Colonic mucosa (tissue), 4 donors: ENCODE measurements at regions not wholly inside any gene's neighbourhood (a gene's known extent, or its start where the extent isn't known, plus 50 kb on each side); places are given as distances from the start of the nearest gene placed in this dataset.
A peak's percentile ranks its signal among the peaks of the same experiment; 100 is the strongest.

Experiments used
- DNase-seq: peaks from one replicate; pipeline ENCODE4 v3.0.0-alpha.2; 2020
- H3K27ac ChIP-seq: fragments of 200-600 bp; one replicate; pipeline ENCODE4 v1.8.0; 2021
- H3K27me3 ChIP-seq: fragments of 200-600 bp; one replicate; pipeline ENCODE4 v1.8.0; 2021
- H3K36me3 ChIP-seq: fragments of 200-600 bp; one replicate; pipeline ENCODE4 v1.8.0; 2021
- H3K4me1 ChIP-seq: fragments of 200-600 bp; one replicate; pipeline ENCODE4 v1.8.0; 2021; ENCODE audit warnings: mild to moderate bottlenecking
- H3K4me3 ChIP-seq: fragments of 200-600 bp; one replicate; pipeline ENCODE4 v1.8.0; 2021
- H3K9ac ChIP-seq, 2 donors: one replicate each; pipeline ENCODE4 v1.7.0; 2013; ENCODE audit warnings: control low read depth in 2 of 2, low read depth in 2 of 2, low read length in 2 of 2
- H3K9me3 ChIP-seq: fragments of 200-600 bp; one replicate; pipeline ENCODE4 v1.8.0; 2021
- CTCF ChIP-seq: fragments of 200-600 bp; IDR thresholded peaks from one replicate; pipeline ENCODE4 v1.8.0; 2022; ENCODE audit warnings: antibody characterized with exemption, mild to moderate bottlenecking
- intact Hi-C: fragments of 100-400 bp; cut with DNase I; formaldehyde crosslinking; loops from one replicate; pipeline ENCODE4 v1.14.1; 2022
- donor health status: healthy.
- donor health status: DM: no; HTN: no; CAD: no.
- donor health status: DM: no; HTN: no; CAD: no.

- Histone ChIP-seq H3K9ac (no peak overlapping the region), H3K36me3 (no peaks in the 10 kb centered on the region), H3K27ac (no peak overlapping the region), H3K9me3 (no peaks in the 10 kb centered on the region), H3K4me1 (no peaks in the 10 kb centered on the region), H3K27me3 (no peaks in the 10 kb centered on the region), H3K4me3 (no peak overlapping the region)
- intact Hi-C loops: no loop called here
- no peak for TF ChIP-seq CTCF
- no peak for DNase-seq
Observed at GRCh38 chr1:61593331-61593730, 131.6 kb downstream of the TM2D1 start.

GRCh38 chr1:61591351-61591750, 133.6 kb downstream of the TM2D1 start:
- H3K9ac ChIP-seq: no peak overlapping the region
- no peak overlapping the region for H3K4me3 ChIP-seq
- TF ChIP-seq CTCF: no peak
- H3K36me3 ChIP-seq: no peaks in the 10 kb centered on the region
- no peaks in the 10 kb centered on the region for H3K9me3 ChIP-seq
- no peaks in the 10 kb centered on the region for H3K4me1 ChIP-seq
- DNase-seq: peak; percentile 20
- H3K27ac ChIP-seq: no peak overlapping the region
- intact Hi-C loops: no loop called here
- no peaks in the 10 kb centered on the region for H3K27me3 ChIP-seq

GRCh38 chr1:61588736-61589672, 135.9 kb downstream of the TM2D1 start:
- no peaks in the 10 kb centered on the region for H3K4me1 ChIP-seq
- intact Hi-C loops: loop anchor here (10.0 kb wide), 1 partner anchor 534 kb away; no protein-coding TSS in a partner anchor

GRCh38 chr1:61585714-61586113, 139.2 kb downstream of the TM2D1 start:
- Histone ChIP-seq H3K4me1 (no peaks in the 10 kb centered on the region), H3K27ac (no peak overlapping the region), H3K36me3 (no peaks in the 10 kb centered on the region), H3K27me3 (no peaks in the 10 kb centered on the region), H3K9ac (no peak overlapping the region), H3K4me3 (no peak overlapping the region), H3K9me3 (no peaks in the 10 kb centered on the region)
- no peak for TF ChIP-seq CTCF
- DNase-seq: peak; percentile 51
- intact Hi-C loops: loop anchor here (10.0 kb wide), 1 partner anchor 531 kb away; no protein-coding TSS in a partner anchor

More at GRCh38 chr1:61588736-61589672, 135.9 kb downstream of the TM2D1 start:
- Histone ChIP-seq H3K36me3 (no peaks in the 10 kb centered on the region), H3K4me3 (no peak overlapping the region), H3K9ac (no peak overlapping the region), H3K9me3 (no peaks in the 10 kb centered on the region), H3K27ac (no peak overlapping the region), H3K27me3 (no peaks in the 10 kb centered on the region)
- peak; percentile 71 for TF ChIP-seq CTCF
- peak; percentile 77 for DNase-seq

- Histone ChIP-seq H3K27me3 (no peaks in the 10 kb centered on the region), H3K9ac (no peak overlapping the region), H3K9me3 (no peaks in the 10 kb centered on the region), H3K27ac (no peak overlapping the region), H3K4me1 (no peaks in the 10 kb centered on the region), H3K4me3 (no peak overlapping the region), H3K36me3 (no peaks in the 10 kb centered on the region)
- no peak for TF ChIP-seq CTCF
- intact Hi-C loops: loop anchor here (10.0 kb wide), 1 partner anchor 529 kb away; no protein-coding TSS in a partner anchor
- no peak for DNase-seq
Observed at GRCh38 chr1:61583703-61584102, 141.2 kb downstream of the TM2D1 start.
